ENCODE measurements at regions not wholly inside any gene's neighbourhood (a gene's known extent, or its start where the extent isn't known, plus 50 kb on each side); places are given as distances from the start of the nearest gene placed in this dataset.

DNA sequence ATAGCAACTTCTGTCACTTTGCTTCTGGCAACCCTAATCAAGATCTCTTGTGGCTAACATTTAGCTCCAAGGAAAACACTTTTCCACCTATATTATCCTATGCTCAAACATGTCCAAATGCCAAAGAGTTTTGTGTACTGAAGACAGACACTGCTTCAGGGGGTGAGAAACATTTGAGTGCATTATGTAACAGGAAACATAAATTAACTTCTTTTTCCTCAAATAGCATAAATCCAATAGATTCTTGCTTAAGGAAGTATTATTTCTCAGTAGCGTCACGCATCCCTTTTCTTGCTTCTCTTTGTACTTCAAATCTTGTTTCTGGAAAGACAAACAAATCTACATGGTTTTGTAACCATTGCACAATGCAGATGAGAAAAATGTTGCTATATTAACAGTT, 839.1 kb downstream of the GLUD2 start:
- Histone ChIP-seq H3K9me3 (ENCODE audit: low read depth) (no peaks in the 10 kb centered on the region), H2AFZ (no peak overlapping the region), H3K4me3 (no peak overlapping the region), H4K20me1 (ENCODE audit: insufficient read depth, poor library complexity, severe bottlenecking) (no peaks in the 10 kb centered on the region), H3K4me2 (no peak overlapping the region), H3K27ac (no peak overlapping the region), H3K27me3 (no peaks in the 10 kb centered on the region), H3K36me3 (replicated peaks; ENCODE audit: insufficient read depth, low read depth) (no peaks in the 10 kb centered on the region), H3K79me2 (no peaks in the 10 kb centered on the region), H3K4me1 (ENCODE audit: insufficient read depth) (no peaks in the 10 kb centered on the region), H3K9me2 (replicated peaks; ENCODE audit: insufficient read depth) (no peaks in the 10 kb centered on the region)
- TF ChIP-seq CTCF (IDR thresholded peaks at IDR 0.05; ENCODE audit: poor library complexity) (no peak), EZH2phosphoT487 (IDR thresholded peaks at IDR 0.05; ENCODE audit: low read depth, severe bottlenecking, unreplicated experiment) (no peak), EZH2 (IDR thresholded peaks at IDR 0.05; ENCODE audit: borderline replicate concordance) (no peak)
- 89% methylated on average over 2 of the region's 2 CpGs for WGBS (ENCODE audit: low lambda C conversion rate, missing lambda C conversion rate)
- no peak for DNase-seq (ENCODE audit: low spot score)

- Histone ChIP-seq H3K9me2 (replicated peaks; ENCODE audit: insufficient read depth) (no peaks in the 10 kb centered on the region), H3K4me3 (no peak overlapping the region), H3K27me3 (no peaks in the 10 kb centered on the region), H2AFZ (no peak overlapping the region), H3K36me3 (replicated peaks; ENCODE audit: insufficient read depth, low read depth) (no peaks in the 10 kb centered on the region), H3K4me2 (no peak overlapping the region), H4K20me1 (ENCODE audit: insufficient read depth, poor library complexity, severe bottlenecking) (no peaks in the 10 kb centered on the region), H3K79me2 (no peaks in the 10 kb centered on the region), H3K9me3 (ENCODE audit: low read depth) (no peaks in the 10 kb centered on the region), H3K4me1 (ENCODE audit: insufficient read depth) (no peaks in the 10 kb centered on the region), H3K27ac (no peak overlapping the region)
- TF ChIP-seq EZH2phosphoT487 (IDR thresholded peaks at IDR 0.05; ENCODE audit: low read depth, severe bottlenecking, unreplicated experiment) (no peak), EZH2 (IDR thresholded peaks at IDR 0.05; ENCODE audit: borderline replicate concordance) (no peak), CTCF (IDR thresholded peaks at IDR 0.05; ENCODE audit: poor library complexity) (no peak)
- DNase-seq (ENCODE audit: low spot score): no peak
- 84% methylated on average over 3 of the region's 3 CpGs for WGBS (ENCODE audit: low lambda C conversion rate, missing lambda C conversion rate)
Measured at GRCh38 chrX:121894756-121895155, 847.3 kb downstream of the GLUD2 start.

DNA sequence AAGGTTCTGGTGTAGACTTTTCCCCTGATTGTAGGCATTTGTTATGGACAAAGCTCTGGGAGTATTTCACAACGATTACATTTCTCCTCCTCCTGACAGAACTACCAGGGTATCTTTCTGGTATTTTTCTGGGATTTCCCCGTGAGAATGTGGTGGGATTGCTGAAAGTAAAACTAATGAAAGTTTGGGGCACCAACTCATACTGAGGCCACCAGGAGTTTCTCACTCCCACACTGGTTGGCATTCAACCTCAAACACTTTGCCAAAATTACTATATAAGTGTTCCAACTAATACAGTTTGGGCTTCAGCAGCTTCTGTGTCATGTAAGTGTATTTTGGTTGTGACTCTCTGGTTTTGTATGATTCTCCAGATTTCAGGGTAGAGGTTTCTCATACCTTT, 855.1 kb downstream of the GLUD2 start:
- WGBS (ENCODE audit: low lambda C conversion rate, missing lambda C conversion rate): 57% methylated on average over 2 of the region's 2 CpGs
- no peak overlapping the region for H2AFZ ChIP-seq
- no peaks in the 10 kb centered on the region for H3K9me2 ChIP-seq (replicated peaks; ENCODE audit: insufficient read depth)
- no peak for DNase-seq (ENCODE audit: low spot score)
- no peaks in the 10 kb centered on the region for H3K4me1 ChIP-seq (ENCODE audit: insufficient read depth)
- no peak overlapping the region for H3K4me2 ChIP-seq
- no peak overlapping the region for H3K4me3 ChIP-seq
- H3K79me2 ChIP-seq: no peaks in the 10 kb centered on the region
- H3K9me3 ChIP-seq (ENCODE audit: low read depth): no peaks in the 10 kb centered on the region
- H3K27me3 ChIP-seq: no peaks in the 10 kb centered on the region
- no peaks in the 10 kb centered on the region for H4K20me1 ChIP-seq (ENCODE audit: insufficient read depth, poor library complexity, severe bottlenecking)
- no peak overlapping the region for H3K27ac ChIP-seq
- no peaks in the 10 kb centered on the region for H3K36me3 ChIP-seq (replicated peaks; ENCODE audit: insufficient read depth, low read depth)
- TF ChIP-seq EZH2phosphoT487 (IDR thresholded peaks at IDR 0.05; ENCODE audit: low read depth, severe bottlenecking, unreplicated experiment) (no peak), CTCF (IDR thresholded peaks at IDR 0.05; ENCODE audit: poor library complexity) (no peak), EZH2 (IDR thresholded peaks at IDR 0.05; ENCODE audit: borderline replicate concordance) (no peak)

DNA sequence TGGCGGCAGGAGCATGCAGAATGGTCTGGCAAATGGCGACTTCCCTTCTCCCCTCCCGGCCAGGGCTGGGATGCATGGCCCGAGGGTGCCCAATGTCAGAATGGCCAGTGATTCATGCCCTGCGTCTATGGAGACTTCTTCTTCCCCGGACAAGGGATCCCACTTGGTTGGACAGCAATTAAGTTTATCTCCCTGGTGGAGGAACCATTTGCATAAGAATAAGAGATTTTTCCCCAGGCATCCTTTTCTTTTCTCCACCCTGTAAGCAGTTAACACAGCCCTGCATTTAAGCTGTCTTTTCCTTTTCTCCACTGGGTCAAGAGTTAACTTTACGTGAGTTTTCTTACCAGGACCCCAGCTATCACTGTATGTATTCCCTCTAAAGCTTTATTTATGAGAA, 856.6 kb downstream of the GLUD2 start:
- no peak overlapping the region for H2AFZ ChIP-seq
- no peaks in the 10 kb centered on the region for H3K9me3 ChIP-seq (ENCODE audit: low read depth)
- no peak for DNase-seq (ENCODE audit: low spot score)
- no peaks in the 10 kb centered on the region for H3K4me1 ChIP-seq (ENCODE audit: insufficient read depth)
- no peaks in the 10 kb centered on the region for H3K36me3 ChIP-seq (replicated peaks; ENCODE audit: insufficient read depth, low read depth)
- H3K79me2 ChIP-seq: no peaks in the 10 kb centered on the region
- H3K9me2 ChIP-seq (replicated peaks; ENCODE audit: insufficient read depth): no peaks in the 10 kb centered on the region
- no peak overlapping the region for H3K27ac ChIP-seq
- H4K20me1 ChIP-seq (ENCODE audit: insufficient read depth, poor library complexity, severe bottlenecking): no peaks in the 10 kb centered on the region
- H3K4me3 ChIP-seq: no peak overlapping the region
- TF ChIP-seq CTCF (IDR thresholded peaks at IDR 0.05; ENCODE audit: poor library complexity) (no peak), EZH2 (IDR thresholded peaks at IDR 0.05; ENCODE audit: borderline replicate concordance) (no peak), EZH2phosphoT487 (IDR thresholded peaks at IDR 0.05; ENCODE audit: low read depth, severe bottlenecking, unreplicated experiment) (no peak)
- H3K4me2 ChIP-seq: no peak overlapping the region
- 74% methylated on average over 7 of the region's 7 CpGs for WGBS (ENCODE audit: low lambda C conversion rate, missing lambda C conversion rate)
- no peaks in the 10 kb centered on the region for H3K27me3 ChIP-seq

Data from hepatocyte (in vitro differentiated cells).